Mesenchymal stem cell (in vitro differentiated cells and primary cell): ENCODE measurements at regions not wholly inside any gene's neighbourhood (a gene's known extent, or its start where the extent isn't known, plus 50 kb on each side); places are given as distances from the start of the nearest gene placed in this dataset.

Source experiments
- DNase-seq: peaks from one replicate; pipeline ENCODE4 v3.0.0-alpha.2; 2013
- H2AFZ ChIP-seq: one replicate; pipeline ENCODE4 v1.6.1; 2013; ENCODE audit warnings: low read depth, mild to moderate bottlenecking, control low read depth, inconsistent platforms, low read length, moderate library complexity
- H2AK5ac ChIP-seq: 2 replicates; pipeline ENCODE4 v1.6.1; 2013; ENCODE audit warnings: low read length, moderate library complexity, mild to moderate bottlenecking, inconsistent platforms; ENCODE audit not compliant: severe bottlenecking
- H2BK120ac ChIP-seq: one replicate; pipeline ENCODE4 v1.6.1; 2013; ENCODE audit warnings: low read depth, mild to moderate bottlenecking, inconsistent platforms, low read length, moderate library complexity
- H2BK12ac ChIP-seq, 2 experiments: one replicate each; pipeline ENCODE4 v1.6.1; 2013; ENCODE audit warnings: inconsistent platforms in 2 of 2, low read length in 2 of 2, mild to moderate bottlenecking in 2 of 2, moderate library complexity in 2 of 2, control low read depth in 1 of 2
- H2BK15ac ChIP-seq: one replicate; pipeline ENCODE4 v1.6.1; 2013; ENCODE audit warnings: mild to moderate bottlenecking, low read depth, inconsistent platforms; ENCODE audit not compliant: poor library complexity, severe bottlenecking
- H2BK5ac ChIP-seq: 2 replicates; pipeline ENCODE4 v1.6.1; 2013; ENCODE audit warnings: low read depth, mild to moderate bottlenecking, low read length, control low read depth, inconsistent platforms; ENCODE audit not compliant: poor library complexity, severe bottlenecking
- H3K14ac ChIP-seq, 2 experiments: one replicate each; pipeline ENCODE4 v1.6.1; 2013; ENCODE audit warnings: inconsistent platforms in 2 of 2, low read length in 2 of 2, control low read depth in 1 of 2, mild to moderate bottlenecking in 1 of 2, moderate library complexity in 1 of 2
- H3K18ac ChIP-seq, 2 experiments: one replicate each; pipeline ENCODE4 v1.6.1; 2013; ENCODE audit warnings: inconsistent platforms in 2 of 2, low read length in 2 of 2, control low read depth in 1 of 2, low read depth in 1 of 2, mild to moderate bottlenecking in 1 of 2
- H3K23ac ChIP-seq, 2 experiments: one replicate each; pipeline ENCODE4 v1.6.1; 2013; ENCODE audit warnings: inconsistent platforms in 2 of 2, low read length in 2 of 2, mild to moderate bottlenecking in 2 of 2, moderate library complexity in 2 of 2, control low read depth in 1 of 2
- H3K27ac ChIP-seq: 2 replicates; pipeline ENCODE4 v1.5.1; 2013; ENCODE audit warnings: mild to moderate bottlenecking, moderate library complexity, low read length, control low read depth, inconsistent platforms; ENCODE audit not compliant: poor library complexity, severe bottlenecking
- H3K27me3 ChIP-seq, 2 experiments: 2 replicates each; pipeline versions ENCODE4 v1.6.1 to v1.7.0; 2013; ENCODE audit warnings: low read length in 2 of 2, mild to moderate bottlenecking in 2 of 2, moderate library complexity in 2 of 2, control low read depth in 1 of 2, inconsistent platforms in 1 of 2; ENCODE audit not compliant: control insufficient read depth in 1 of 2, insufficient read depth in 1 of 2
- H3K36me3 ChIP-seq, 2 experiments: 2 replicates each; pipeline versions ENCODE4 v1.6.1 to v1.7.0; 2013; ENCODE audit warnings: low read length in 2 of 2, control low read depth in 1 of 2, inconsistent platforms in 1 of 2, low read depth in 1 of 2, mild to moderate bottlenecking in 1 of 2; ENCODE audit not compliant: insufficient read depth in 2 of 2, control insufficient read depth in 1 of 2
- H3K4ac ChIP-seq, 2 experiments: one replicate each; pipeline ENCODE4 v1.6.1; 2013; ENCODE audit warnings: inconsistent platforms in 2 of 2, low read length in 2 of 2, mild to moderate bottlenecking in 2 of 2, moderate library complexity in 2 of 2, control low read depth in 1 of 2, low read depth in 1 of 2
- H3K4me1 ChIP-seq: 2 replicates; pipeline ENCODE4 v1.6.1; 2013; ENCODE audit warnings: low read depth, low read length, control low read depth; ENCODE audit not compliant: control insufficient read depth, insufficient read depth
- H3K4me2 ChIP-seq: 2 replicates; pipeline ENCODE4 v1.6.1; 2013; ENCODE audit warnings: low read length, mild to moderate bottlenecking, inconsistent platforms; ENCODE audit not compliant: poor library complexity, severe bottlenecking
- H3K4me3 ChIP-seq, 2 experiments: 2 replicates each; pipeline versions ENCODE4 v1.5.1 to v1.7.0; 2013; ENCODE audit warnings: low read length in 2 of 2, mild to moderate bottlenecking in 2 of 2, control low read depth in 1 of 2, low read depth in 1 of 2; ENCODE audit not compliant: insufficient read depth in 1 of 2
- H3K79me1 ChIP-seq: replicated peaks from 2 replicates; pipeline ENCODE4 v1.6.1; 2013; ENCODE audit warnings: mild to moderate bottlenecking, control low read depth, low read length, inconsistent platforms; ENCODE audit not compliant: poor library complexity, severe bottlenecking
- H3K9ac ChIP-seq: 2 replicates; pipeline ENCODE4 v1.7.0; 2013; ENCODE audit warnings: mild to moderate bottlenecking, low read length, moderate library complexity
- H3K9me3 ChIP-seq: 2 replicates; pipeline ENCODE4 v1.7.0; 2013; ENCODE audit warnings: mild to moderate bottlenecking, low read length; ENCODE audit not compliant: control insufficient read depth
- H4K8ac ChIP-seq: one replicate; pipeline ENCODE4 v1.6.1; 2013; ENCODE audit warnings: inconsistent platforms, mild to moderate bottlenecking, low read length, moderate library complexity
- H4K91ac ChIP-seq: one replicate; pipeline ENCODE4 v1.6.1; 2013; ENCODE audit warnings: mild to moderate bottlenecking, low read length, inconsistent platforms
- WGBS: methylation state at CpG from one replicate; pipeline ENCODE4 v1.1.7; 2013; ENCODE audit warnings: mixed read lengths; 5-methylcytosine and 5-hydroxymethylcytosine counted together

DNA sequence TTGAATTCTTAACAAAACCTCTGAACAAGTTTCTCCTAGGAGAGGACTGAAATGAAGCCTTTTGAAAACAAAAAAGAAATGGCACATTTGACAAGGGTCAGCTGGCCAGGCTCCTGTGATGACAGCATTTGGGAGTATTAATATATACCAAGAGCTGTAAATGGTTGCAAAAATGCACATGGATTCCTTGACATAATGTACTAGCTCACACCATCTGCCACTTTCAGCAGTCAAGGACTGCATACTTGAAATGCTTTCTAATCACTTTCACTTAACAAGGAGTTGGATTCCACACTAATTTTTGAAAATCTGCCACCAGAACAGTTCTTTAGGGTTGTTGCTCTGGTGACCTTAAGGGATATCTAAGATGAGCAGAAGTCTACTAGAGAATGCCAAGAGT lies 236.7 kb upstream of the TOX3 start:
- no peak overlapping the region for H2BK5ac ChIP-seq
- DNase-seq = no peak
- no peak overlapping the region for H3K27ac ChIP-seq
- no peak overlapping the region for H3K4me3 ChIP-seq
- H3K14ac ChIP-seq = no peak overlapping the region
- H3K36me3 ChIP-seq = no peaks in the 10 kb centered on the region
- no peak overlapping the region for H3K23ac ChIP-seq
- H4K91ac ChIP-seq = no peak overlapping the region
- no peak overlapping the region for H3K18ac ChIP-seq
- H3K9me3 ChIP-seq = no peaks in the 10 kb centered on the region
- no peak overlapping the region for H2BK120ac ChIP-seq
- H2BK15ac ChIP-seq = no peak overlapping the region
- no peak overlapping the region for H3K4me2 ChIP-seq
- no peak overlapping the region for H4K8ac ChIP-seq
- H3K9ac ChIP-seq = no peak overlapping the region
- no peaks in the 10 kb centered on the region for H3K4me1 ChIP-seq
- H3K4ac ChIP-seq = no peak overlapping the region
- no peak overlapping the region for H2AFZ ChIP-seq
- no peaks in the 10 kb centered on the region for H3K27me3 ChIP-seq
- no peak overlapping the region for H2AK5ac ChIP-seq
- H3K79me1 ChIP-seq = no peaks in the 10 kb centered on the region
- H2BK12ac ChIP-seq = no peak overlapping the region

DNA sequence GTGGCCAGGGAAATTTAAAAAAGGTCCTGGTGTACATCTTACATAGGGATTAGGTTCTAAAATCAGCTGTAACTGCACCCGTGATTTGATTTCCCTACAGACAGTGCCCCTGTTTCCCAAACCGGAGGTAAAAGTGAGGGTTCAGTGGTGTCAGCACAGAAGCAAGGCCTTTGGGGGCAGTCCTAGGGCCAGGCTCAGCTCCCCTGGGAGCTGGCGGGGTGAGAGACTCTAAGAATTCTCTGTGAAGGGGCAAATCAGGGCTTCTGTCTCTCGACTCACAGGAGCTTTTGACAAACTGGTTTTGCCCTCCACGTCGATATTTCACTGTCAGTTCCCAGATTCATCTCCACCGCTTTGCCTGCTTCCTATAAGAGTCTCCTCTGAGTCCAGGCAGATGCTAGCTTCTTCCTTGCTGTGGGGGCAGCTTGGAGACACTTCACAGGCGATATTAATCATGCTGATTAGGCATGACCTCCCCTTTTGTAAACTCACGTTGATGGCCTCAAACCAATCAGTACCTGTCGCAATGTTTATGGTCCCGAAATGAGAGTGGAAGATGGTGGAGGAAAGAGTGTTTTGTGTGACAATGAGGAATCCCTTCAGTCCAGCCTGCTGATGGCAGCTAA lies 234.2 kb upstream of the TOX3 start:
- no peaks in the 10 kb centered on the region for H3K4me1 ChIP-seq
- H3K79me1 ChIP-seq = no peaks in the 10 kb centered on the region
- no peak overlapping the region for H3K4ac ChIP-seq
- no peak for DNase-seq
- no peak overlapping the region for H3K18ac ChIP-seq
- H3K9ac ChIP-seq = no peak overlapping the region
- H3K27me3 ChIP-seq = no peaks in the 10 kb centered on the region
- H3K23ac ChIP-seq = no peak overlapping the region
- H3K4me3 ChIP-seq = no peak overlapping the region
- 59% methylated on average over 11 of the region's 11 CpGs for WGBS
- no peak overlapping the region for H4K91ac ChIP-seq
- H2BK12ac ChIP-seq = no peak overlapping the region
- no peak overlapping the region for H4K8ac ChIP-seq
- H3K14ac ChIP-seq = no peak overlapping the region
- no peak overlapping the region for H2BK5ac ChIP-seq
- H2AFZ ChIP-seq = no peak overlapping the region
- H2BK120ac ChIP-seq = no peak overlapping the region
- H2BK15ac ChIP-seq = no peak overlapping the region
- H3K36me3 ChIP-seq = no peaks in the 10 kb centered on the region
- H3K9me3 ChIP-seq = no peaks in the 10 kb centered on the region
- no peak overlapping the region for H2AK5ac ChIP-seq
- no peak overlapping the region for H3K4me2 ChIP-seq
- no peak overlapping the region for H3K27ac ChIP-seq

DNA sequence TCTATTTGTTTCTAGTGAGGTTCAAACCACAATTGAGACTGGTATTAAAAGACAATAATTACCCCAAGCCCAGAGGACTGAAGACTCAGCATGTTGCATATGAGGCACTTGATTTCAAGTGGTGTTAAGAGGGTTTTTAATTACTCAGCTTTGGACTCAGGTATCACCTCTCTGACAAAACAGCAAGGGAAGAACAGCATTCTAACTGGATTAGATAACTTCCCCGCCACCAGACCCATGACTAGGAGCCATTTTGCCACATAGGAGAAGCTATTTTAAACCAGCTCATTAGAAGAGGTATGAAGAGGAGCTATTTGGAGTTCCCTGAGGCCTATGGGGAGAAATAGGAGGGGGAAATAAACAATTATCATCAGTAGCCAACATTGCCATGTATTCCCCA lies 226.1 kb upstream of the TOX3 start:
- H3K18ac ChIP-seq = no peak overlapping the region
- no peak overlapping the region for H2BK120ac ChIP-seq
- no peaks in the 10 kb centered on the region for H3K27me3 ChIP-seq
- H3K27ac ChIP-seq = no peak overlapping the region
- no peaks in the 10 kb centered on the region for H3K79me1 ChIP-seq
- no peak overlapping the region for H4K8ac ChIP-seq
- no peak overlapping the region for H3K4ac ChIP-seq
- H3K9me3 ChIP-seq = no peaks in the 10 kb centered on the region
- H3K4me1 ChIP-seq = no peaks in the 10 kb centered on the region
- no peak overlapping the region for H3K9ac ChIP-seq
- H2BK15ac ChIP-seq = no peak overlapping the region
- DNase-seq = no peak
- H2AK5ac ChIP-seq = no peak overlapping the region
- no peak overlapping the region for H2BK5ac ChIP-seq
- H4K91ac ChIP-seq = no peak overlapping the region
- no peaks in the 10 kb centered on the region for H3K36me3 ChIP-seq
- no peak overlapping the region for H3K14ac ChIP-seq
- no peak overlapping the region for H3K4me2 ChIP-seq
- H3K4me3 ChIP-seq = no peak overlapping the region
- WGBS = no CpG with 5 or more reads among the region's 1 CpG
- H2BK12ac ChIP-seq = no peak overlapping the region
- H2AFZ ChIP-seq = no peak overlapping the region
- no peak overlapping the region for H3K23ac ChIP-seq

DNA sequence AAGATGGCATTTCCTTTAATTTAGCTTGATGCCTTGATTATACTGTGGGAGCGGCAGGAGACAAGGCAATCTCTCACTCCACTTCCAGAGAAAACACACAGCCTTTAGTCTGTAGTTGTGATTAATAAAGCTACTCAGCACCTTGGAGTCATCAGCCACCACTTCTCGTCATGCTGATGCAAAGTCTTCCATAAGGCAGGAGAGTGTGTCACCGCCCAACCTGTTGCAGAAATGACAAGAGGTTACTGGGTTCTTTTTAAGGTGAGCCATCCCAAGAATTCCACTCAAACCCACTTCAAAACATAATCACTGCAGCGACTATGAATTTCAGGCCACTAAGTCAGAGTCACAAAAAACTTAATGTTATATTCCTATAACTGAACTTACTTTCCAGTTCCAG lies 223.9 kb upstream of the TOX3 start:
- no peak for DNase-seq
- Histone ChIP-seq H3K4me1 (no peaks in the 10 kb centered on the region), H4K8ac (no peak overlapping the region), H2BK120ac (no peak overlapping the region), H3K14ac (no peak overlapping the region), H3K27ac (no peak overlapping the region), H3K36me3 (no peaks in the 10 kb centered on the region), H2AFZ (no peak overlapping the region), H3K18ac (no peak overlapping the region), H3K27me3 (no peaks in the 10 kb centered on the region), H2BK5ac (no peak overlapping the region), H3K23ac (no peak overlapping the region), H2BK12ac (no peak overlapping the region), H3K4me3 (no peak overlapping the region), H4K91ac (no peak overlapping the region), H3K79me1 (no peaks in the 10 kb centered on the region), H3K4ac (no peak overlapping the region), H2BK15ac (no peak overlapping the region), H2AK5ac (no peak overlapping the region), H3K9me3 (no peaks in the 10 kb centered on the region), H3K4me2 (no peak overlapping the region), H3K9ac (no peak overlapping the region)
- 72% methylated on average over 4 of the region's 4 CpGs for WGBS
